Keratinocyte (primary cell): ENCODE measurements at regions not wholly inside any gene's neighbourhood (a gene's known extent, or its start where the extent isn't known, plus 50 kb on each side); places are given as distances from the start of the nearest gene placed in this dataset.

Experiments used
- DNase-seq: peaks from one replicate; pipeline ENCODE4 v3.0.0-alpha.2; 2011; ENCODE audit warnings: low read depth, missing footprints, low spot score
- FAIRE-seq: peaks from 2 replicates; lab custom pipeline; 2011; peaks lifted over from hg19 to GRCh38; lab: Jason Lieb, UNC
- H2AFZ ChIP-seq: 2 replicates; pipeline ENCODE4 v1.6.0; 2012; ENCODE audit warnings: low read length, control low read depth, inconsistent platforms; ENCODE audit not compliant: control insufficient read depth
- H3K27ac ChIP-seq: 2 replicates; pipeline ENCODE4 v1.5.1; 2011; ENCODE audit warnings: low read length; ENCODE audit not compliant: control insufficient read depth, insufficient read depth
- H3K27me3 ChIP-seq: 3 replicates; pipeline ENCODE4 v1.6.0; 2011; ENCODE audit warnings: low read length; ENCODE audit not compliant: control insufficient read depth, insufficient read depth; ENCODE audit errors: extremely low read depth
- H3K36me3 ChIP-seq, 2 experiments: 2 replicates in 1 of 2; 3 replicates in 1 of 2; pipeline ENCODE4 v1.5.1; 2011; ENCODE audit warnings: low read length in 2 of 2, mild to moderate bottlenecking in 1 of 2; ENCODE audit not compliant: control insufficient read depth in 2 of 2, insufficient read depth in 2 of 2; ENCODE audit errors: extremely low read depth in 1 of 2
- H3K4me1 ChIP-seq: 3 replicates; pipeline ENCODE4 v1.5.1; 2011; ENCODE audit warnings: low read length; ENCODE audit not compliant: control insufficient read depth, insufficient read depth; ENCODE audit errors: extremely low read depth
- H3K4me2 ChIP-seq: 3 replicates; pipeline ENCODE4 v1.6.0; 2011; ENCODE audit warnings: low read depth, low read length; ENCODE audit not compliant: control insufficient read depth, insufficient read depth; ENCODE audit errors: extremely low read depth
- H3K4me3 ChIP-seq, 3 experiments: fragments of 200-600 bp in 1 of 3; sonication (generic) in 1 of 3; 2 replicates in 2 of 3; 3 replicates in 1 of 3; pipeline ENCODE4 v1.5.1; 2011 to 2016; ENCODE audit warnings: low read length in 3 of 3, mild to moderate bottlenecking in 3 of 3, control low read depth in 2 of 3, inconsistent platforms in 1 of 3, low read depth in 1 of 3, mixed read lengths in 1 of 3, mixed run types in 1 of 3, moderate library complexity in 1 of 3; ENCODE audit not compliant: control insufficient read depth in 2 of 3, insufficient read depth in 2 of 3; ENCODE audit errors: extremely low read depth in 1 of 3
- H3K79me2 ChIP-seq: 2 replicates; pipeline ENCODE4 v1.6.0; 2012; ENCODE audit warnings: low read length; ENCODE audit not compliant: control insufficient read depth, insufficient read depth
- H3K9ac ChIP-seq: 3 replicates; pipeline ENCODE4 v1.6.0; 2011; ENCODE audit warnings: low read length; ENCODE audit not compliant: control insufficient read depth, insufficient read depth; ENCODE audit errors: extremely low read depth
- H3K9me1 ChIP-seq: 3 replicates; pipeline ENCODE4 v1.6.0; 2011; ENCODE audit warnings: low read length; ENCODE audit not compliant: control insufficient read depth, insufficient read depth; ENCODE audit errors: extremely low read depth
- H3K9me3 ChIP-seq: 2 replicates; pipeline ENCODE4 v1.5.1; 2012; ENCODE audit warnings: low read depth, low read length; ENCODE audit not compliant: control insufficient read depth
- H4K20me1 ChIP-seq: 3 replicates; pipeline ENCODE4 v1.6.0; 2011; ENCODE audit warnings: low read length; ENCODE audit not compliant: control insufficient read depth, insufficient read depth; ENCODE audit errors: extremely low read depth
- CTCF ChIP-seq, 3 experiments: IDR thresholded peaks in 1 of 3; conservative IDR thresholded peaks in 1 of 3; optimal IDR thresholded peaks in 1 of 3; 2 replicates in 2 of 3; 3 replicates in 1 of 3; pipeline versions ENCODE3 to v1.5.1; 2011; ENCODE audit warnings: low read length in 3 of 3, mild to moderate bottlenecking in 3 of 3, moderate library complexity in 2 of 3, control low read depth in 1 of 3, inconsistent platforms in 1 of 3; ENCODE audit not compliant: insufficient read depth in 2 of 3; ENCODE audit errors: extremely low read depth in 1 of 3
- EZH2 ChIP-seq: IDR thresholded peaks from one replicate; pipeline ENCODE4 v1.6.1; 2012; ENCODE audit warnings: inconsistent platforms, mild to moderate bottlenecking, low read length, moderate library complexity
- dilution Hi-C: fragments of 300-500 bp; cut with MboI; formaldehyde crosslinking; loops from one replicate; pipeline ENCODE4 v1.7.0; 2020; ENCODE audit warnings: low sequenced_read_pairs; ENCODE audit not compliant: extremely low pct_ligation_motif_present

- H3K9ac ChIP-seq = no peak overlapping the region
- no peaks in the 10 kb centered on the region for H3K9me3 ChIP-seq
- DNase-seq = no peak
- H3K4me2 ChIP-seq = no peak overlapping the region
- no peak for FAIRE-seq
- H3K4me1 ChIP-seq = peaks cover 13% of the 10 kb centered on the region
- H3K4me3 ChIP-seq = no peak overlapping the region
- H3K9me1 ChIP-seq = peaks cover 2% of the 10 kb centered on the region
- no peaks in the 10 kb centered on the region for H3K79me2 ChIP-seq
- H4K20me1 ChIP-seq = no peaks in the 10 kb centered on the region
- no peaks in the 10 kb centered on the region for H3K27me3 ChIP-seq
- no peaks in the 10 kb centered on the region for H3K36me3 ChIP-seq
- H2AFZ ChIP-seq = no peak overlapping the region
- no peak overlapping the region for H3K27ac ChIP-seq
- TF ChIP-seq EZH2 (no peak), CTCF (optimal IDR thresholded peaks at IDR 0.05 in 1 of 3, IDR thresholded peaks at IDR 0.05 in 1 of 3, conservative IDR thresholded peaks at IDR 0.05 in 1 of 3; ENCODE audit: extremely low read depth in 1 of 3, insufficient read depth in 2 of 3, low read length in 3 of 3) (no peak)
- dilution Hi-C loops = no loop called here
These were observed 67.7 kb upstream of the ARHGAP5 start for GRCh38 chr14:32009221-32009975.

- Histone ChIP-seq H2AFZ (no peak overlapping the region), H3K4me3 (no peak overlapping the region), H3K9ac (no peak overlapping the region), H3K9me1 (peaks cover 2% of the 10 kb centered on the region), H3K9me3 (no peaks in the 10 kb centered on the region), H3K79me2 (no peaks in the 10 kb centered on the region), H3K27ac (no peak overlapping the region), H3K27me3 (no peaks in the 10 kb centered on the region), H3K36me3 (no peaks in the 10 kb centered on the region), H3K4me2 (no peak overlapping the region), H3K4me1 (peaks cover 13% of the 10 kb centered on the region), H4K20me1 (no peaks in the 10 kb centered on the region)
- DNase-seq (no peak), FAIRE-seq (no peak)
- dilution Hi-C loops = no loop called here
- TF ChIP-seq EZH2 = no peak
- TF ChIP-seq CTCF (optimal IDR thresholded peaks at IDR 0.05 in 1 of 3, IDR thresholded peaks at IDR 0.05 in 1 of 3, conservative IDR thresholded peaks at IDR 0.05 in 1 of 3; ENCODE audit: extremely low read depth in 1 of 3, insufficient read depth in 2 of 3, low read length in 3 of 3) = no peak
These were observed 67.0 kb upstream of the ARHGAP5 start for GRCh38 chr14:32009976-32010581.
